ENCODE measurements at regions not wholly inside any gene's neighbourhood (a gene's known extent, or its start where the extent isn't known, plus 50 kb on each side); places are given as distances from the start of the nearest gene placed in this dataset.

DNA sequence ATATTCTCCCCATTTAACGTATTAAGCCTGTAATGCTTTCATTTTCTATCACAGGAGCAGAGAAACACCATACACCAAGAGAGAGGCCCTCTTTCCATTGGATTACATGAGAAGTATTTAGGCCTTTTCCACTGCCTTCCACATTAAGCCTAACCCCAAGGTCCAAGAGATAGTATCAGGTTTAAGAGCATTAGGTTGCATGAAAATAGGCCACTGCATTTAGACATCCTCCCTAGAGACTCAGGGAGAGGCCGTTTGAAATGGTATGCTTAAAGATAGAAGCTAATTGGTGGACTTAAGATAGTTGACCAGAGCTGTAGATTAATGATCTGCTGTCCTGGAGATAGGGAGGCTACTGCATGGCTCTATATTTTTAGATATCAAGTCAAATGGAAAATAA lies 128.5 kb upstream of the PTPRM start:
- Histone ChIP-seq H3K27ac (no peak overlapping the region), H3K4me3 (no peak overlapping the region)
- no peak for DNase-seq (ENCODE audit: low spot score)
- TF ChIP-seq, protein P1, sequence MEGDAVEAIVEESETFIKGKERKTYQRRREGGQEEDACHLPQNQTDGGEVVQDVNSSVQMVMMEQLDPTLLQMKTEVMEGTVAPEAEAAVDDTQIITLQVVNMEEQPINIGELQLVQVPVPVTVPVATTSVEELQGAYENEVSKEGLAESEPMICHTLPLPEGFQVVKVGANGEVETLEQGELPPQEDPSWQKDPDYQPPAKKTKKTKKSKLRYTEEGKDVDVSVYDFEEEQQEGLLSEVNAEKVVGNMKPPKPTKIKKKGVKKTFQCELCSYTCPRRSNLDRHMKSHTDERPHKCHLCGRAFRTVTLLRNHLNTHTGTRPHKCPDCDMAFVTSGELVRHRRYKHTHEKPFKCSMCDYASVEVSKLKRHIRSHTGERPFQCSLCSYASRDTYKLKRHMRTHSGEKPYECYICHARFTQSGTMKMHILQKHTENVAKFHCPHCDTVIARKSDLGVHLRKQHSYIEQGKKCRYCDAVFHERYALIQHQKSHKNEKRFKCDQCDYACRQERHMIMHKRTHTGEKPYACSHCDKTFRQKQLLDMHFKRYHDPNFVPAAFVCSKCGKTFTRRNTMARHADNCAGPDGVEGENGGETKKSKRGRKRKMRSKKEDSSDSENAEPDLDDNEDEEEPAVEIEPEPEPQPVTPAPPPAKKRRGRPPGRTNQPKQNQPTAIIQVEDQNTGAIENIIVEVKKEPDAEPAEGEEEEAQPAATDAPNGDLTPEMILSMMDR (IDR thresholded peaks at IDR 0.05): no peak

GRCh38 chr18:7447318-7448028 lies 119.6 kb upstream of the PTPRM start:
- TF ChIP-seq, protein P1 (IDR thresholded peaks at IDR 0.05): no peak
- DNase-seq (ENCODE audit: low spot score): no peak
- H3K27ac ChIP-seq: no peak overlapping the region
- H3K4me3 ChIP-seq: no peak overlapping the region

- Histone ChIP-seq H3K27ac (no peak overlapping the region), H3K4me3 (no peak overlapping the region)
- TF ChIP-seq, protein P1 (IDR thresholded peaks at IDR 0.05): peak; percentile 27
- DNase-seq (ENCODE audit: low spot score): no peak
These were observed 114.8 kb upstream of the PTPRM start for GRCh38 chr18:7452331-7452730.

DNA sequence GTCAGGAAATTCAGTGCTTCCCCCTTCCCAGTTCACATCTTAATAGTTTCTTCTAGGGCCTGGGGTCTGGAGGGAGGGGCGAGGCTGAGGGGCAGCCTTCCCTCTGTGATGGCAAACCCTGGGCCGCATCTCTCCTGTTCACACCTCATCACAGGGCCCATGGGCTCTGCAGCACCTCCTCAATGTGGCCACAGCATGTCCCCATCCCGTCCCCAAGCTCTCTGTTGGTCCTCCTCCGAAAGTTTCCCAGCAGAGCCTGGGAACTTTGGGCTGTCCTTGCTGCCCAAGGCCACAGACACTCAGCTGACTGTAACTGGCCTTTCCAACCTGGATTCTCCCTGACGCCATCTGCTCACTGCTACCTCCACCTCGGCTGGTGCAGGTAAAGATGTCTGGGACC lies 112.7 kb upstream of the PTPRM start:
- no peak overlapping the region for H3K27ac ChIP-seq
- H3K4me3 ChIP-seq: no peak overlapping the region
- DNase-seq (ENCODE audit: low spot score): no peak
- TF ChIP-seq, protein P1 (IDR thresholded peaks at IDR 0.05): no peak

GRCh38 chr18:7456376-7456775 lies 110.7 kb upstream of the PTPRM start:
- TF ChIP-seq, protein P1 (IDR thresholded peaks at IDR 0.05): no peak
- Histone ChIP-seq H3K27ac (no peak overlapping the region), H3K4me3 (no peak overlapping the region)
- DNase-seq (ENCODE audit: low spot score): no peak

- H3K4me3 ChIP-seq: no peak overlapping the region
- no peak overlapping the region for H3K27ac ChIP-seq
- DNase-seq (ENCODE audit: low spot score): no peak
- TF ChIP-seq, protein P1 (IDR thresholded peaks at IDR 0.05): no peak
These were observed 109.9 kb upstream of the PTPRM start for GRCh38 chr18:7457262-7457661.

DNA sequence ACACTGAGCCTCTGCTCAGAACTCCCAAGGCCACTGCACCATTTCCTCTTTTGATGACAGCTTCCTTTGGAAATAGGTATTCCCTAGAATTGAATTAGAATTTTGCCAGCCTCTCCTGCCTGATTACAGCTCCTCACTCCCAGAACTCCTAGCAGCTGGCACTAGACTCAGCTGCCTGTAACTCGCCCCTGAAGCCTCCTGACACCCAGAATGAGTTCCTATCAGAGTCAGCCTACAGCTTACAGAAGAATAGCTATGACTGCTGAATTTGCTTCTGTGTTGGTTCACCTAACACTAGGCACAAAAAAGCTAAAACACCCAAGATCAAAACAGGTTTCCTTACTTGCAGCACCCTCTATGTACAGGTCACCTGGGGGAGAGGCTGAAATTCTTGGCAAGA lies 108.2 kb upstream of the PTPRM start:
- TF ChIP-seq, protein P1 (IDR thresholded peaks at IDR 0.05): no peak
- no peak overlapping the region for H3K27ac ChIP-seq
- no peak for DNase-seq (ENCODE audit: low spot score)
- H3K4me3 ChIP-seq: no peak overlapping the region

Data from coronary artery (tissue), 2 donors.